Stimulated activated CD8-positive, alpha-beta memory T cell treated with anti-CD3 and anti-CD28 coated beads, Interleukin-7, amount 100 ng/mL, for 48 hours (primary cell): ENCODE measurements at regions not wholly inside any gene's neighbourhood (a gene's known extent, or its start where the extent isn't known, plus 50 kb on each side); places are given as distances from the start of the nearest gene placed in this dataset.

Experiments
- DNase-seq, 2 donors: peaks; one replicate each; pipeline ENCODE4 v3.0.0-alpha.2; 2020; ENCODE audit warnings: low read depth in 1 of 2; ENCODE audit errors: extremely low read depth in 1 of 2

DNA sequence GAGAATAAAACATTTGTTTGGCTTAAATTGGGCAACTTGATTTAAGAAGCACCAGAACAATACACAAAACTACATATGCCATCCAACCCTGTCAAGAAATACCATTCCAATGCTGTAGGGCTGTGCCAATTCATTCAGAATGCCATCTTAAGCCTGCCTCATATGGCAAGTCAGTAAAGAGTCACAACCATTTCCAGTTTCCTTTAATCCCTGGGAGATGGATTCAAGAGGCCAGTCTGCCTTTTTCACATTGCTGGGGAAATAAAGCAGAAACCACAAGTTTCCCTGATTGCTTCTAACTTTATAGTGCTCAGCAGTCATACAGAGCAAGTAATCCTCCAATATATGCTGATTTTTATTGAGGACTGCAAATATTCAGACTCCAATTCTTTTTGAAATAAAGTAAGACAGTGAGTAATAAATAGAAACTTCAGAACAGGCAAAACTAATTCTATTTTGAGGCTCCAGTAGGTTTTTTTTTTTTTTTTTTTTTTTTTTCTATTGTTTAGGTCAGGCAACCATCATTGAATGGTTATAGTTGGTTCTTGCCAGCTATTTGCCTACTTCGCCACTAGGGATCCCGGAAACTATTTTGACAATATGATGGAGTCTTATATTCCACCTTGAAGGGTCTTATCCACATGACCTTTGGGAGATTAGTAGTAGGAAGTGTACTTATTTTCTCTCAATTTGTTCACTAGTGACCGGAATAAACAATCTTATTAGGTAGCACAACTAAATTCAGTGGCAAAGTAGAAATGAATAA is 400.9 kb upstream of the MEF2C start:
- DNase-seq, result no peak

DNA sequence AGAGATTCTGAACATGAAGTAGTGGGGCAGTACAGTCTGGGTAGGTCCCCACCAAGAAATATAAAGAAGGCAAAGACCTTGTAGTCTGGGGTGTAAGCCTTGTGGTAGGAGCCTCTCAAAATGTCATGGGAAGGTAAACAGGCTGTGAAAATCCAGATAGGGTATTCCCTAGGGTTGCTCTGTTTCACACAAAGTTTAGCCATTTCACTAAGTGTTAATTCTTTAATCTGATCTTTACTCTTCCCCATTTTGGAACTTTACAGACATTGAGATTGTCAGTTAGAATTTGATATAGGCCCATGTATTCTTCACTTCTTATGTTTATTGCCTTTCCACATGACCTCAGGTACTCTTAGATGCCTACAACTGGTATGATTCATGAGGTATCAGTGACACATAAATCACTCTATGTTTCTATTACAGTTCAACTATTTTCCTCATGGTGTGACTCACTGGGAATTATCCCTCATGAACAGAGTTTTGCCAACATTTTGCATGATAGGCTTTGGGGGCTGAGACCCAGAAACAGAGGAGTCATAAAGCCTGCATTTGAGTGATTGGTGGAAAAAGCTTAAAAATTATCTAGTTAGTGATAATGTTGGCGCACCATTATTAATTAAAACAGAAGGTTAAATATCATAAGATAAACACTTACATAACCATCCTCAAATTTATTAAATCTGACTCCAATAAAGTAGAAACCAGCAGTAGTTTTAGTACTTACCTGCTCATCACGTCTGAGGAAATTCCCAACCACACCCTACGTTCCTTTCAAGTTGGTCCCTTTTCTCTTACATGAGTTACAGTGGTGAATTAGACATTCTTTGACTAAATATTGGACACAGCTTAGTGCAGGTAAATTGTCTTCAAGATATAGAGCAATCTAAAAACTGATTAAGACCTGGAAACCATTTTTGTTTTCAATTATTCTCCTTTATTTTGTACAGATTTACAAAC is 399.8 kb upstream of the MEF2C start:
- no peak for DNase-seq

DNA sequence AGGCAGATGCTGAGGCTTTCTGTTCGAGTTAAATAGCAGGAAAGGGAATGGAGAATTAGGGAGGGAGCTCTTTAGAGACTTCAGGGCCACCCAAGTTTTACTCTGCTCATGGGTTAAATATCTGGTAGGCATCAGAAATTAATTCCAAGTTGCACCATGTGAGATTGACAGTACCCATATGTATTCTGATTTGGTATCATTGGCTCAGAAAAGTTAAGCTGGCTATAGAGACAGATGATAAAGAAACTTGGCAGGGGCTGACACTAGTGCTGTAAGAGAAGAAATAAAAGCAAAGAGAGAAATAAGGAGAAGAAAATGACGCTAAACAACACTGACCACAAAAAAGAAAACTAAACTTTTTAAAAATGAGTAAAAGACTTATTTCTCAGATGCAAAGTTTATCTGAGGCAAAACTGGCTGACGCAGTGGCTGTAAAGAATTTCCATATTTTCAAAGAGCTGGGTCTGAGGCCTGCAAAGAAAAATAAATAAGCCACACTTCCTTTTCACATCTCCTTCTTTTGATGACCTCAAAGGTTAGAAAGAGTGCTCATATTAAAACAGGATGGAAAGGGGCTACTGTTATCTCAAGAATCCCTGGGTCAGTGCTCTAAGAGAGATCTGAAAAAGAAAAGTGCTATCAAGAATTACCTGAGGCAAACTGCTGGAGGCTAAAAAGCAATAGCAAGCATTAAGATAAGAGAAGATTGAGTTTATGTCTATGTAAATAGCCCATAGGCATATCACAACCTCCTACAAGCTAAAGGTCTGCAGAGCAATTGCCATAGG is 399.0 kb upstream of the MEF2C start:
- DNase-seq, result no peak

DNA sequence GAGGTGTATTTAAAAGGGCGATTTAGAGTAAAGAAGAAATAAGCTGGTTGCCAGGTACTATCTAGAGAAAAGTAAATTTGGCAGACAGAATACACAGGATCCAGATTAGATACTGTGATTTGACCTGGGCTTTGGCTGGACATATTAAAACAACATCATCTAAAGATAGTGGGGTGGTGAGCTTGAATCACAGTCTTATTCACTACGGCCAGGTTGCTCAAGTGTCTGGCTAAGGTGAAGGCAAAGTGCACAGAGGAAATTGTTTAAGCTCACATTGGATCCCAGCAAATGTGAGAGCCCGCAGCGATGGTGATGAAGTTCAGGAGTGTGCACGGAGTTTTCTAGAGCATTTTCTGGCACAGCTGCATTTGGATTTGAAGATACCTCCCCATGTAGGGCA is 398.2 kb upstream of the MEF2C start:
- DNase-seq, result no peak

DNA sequence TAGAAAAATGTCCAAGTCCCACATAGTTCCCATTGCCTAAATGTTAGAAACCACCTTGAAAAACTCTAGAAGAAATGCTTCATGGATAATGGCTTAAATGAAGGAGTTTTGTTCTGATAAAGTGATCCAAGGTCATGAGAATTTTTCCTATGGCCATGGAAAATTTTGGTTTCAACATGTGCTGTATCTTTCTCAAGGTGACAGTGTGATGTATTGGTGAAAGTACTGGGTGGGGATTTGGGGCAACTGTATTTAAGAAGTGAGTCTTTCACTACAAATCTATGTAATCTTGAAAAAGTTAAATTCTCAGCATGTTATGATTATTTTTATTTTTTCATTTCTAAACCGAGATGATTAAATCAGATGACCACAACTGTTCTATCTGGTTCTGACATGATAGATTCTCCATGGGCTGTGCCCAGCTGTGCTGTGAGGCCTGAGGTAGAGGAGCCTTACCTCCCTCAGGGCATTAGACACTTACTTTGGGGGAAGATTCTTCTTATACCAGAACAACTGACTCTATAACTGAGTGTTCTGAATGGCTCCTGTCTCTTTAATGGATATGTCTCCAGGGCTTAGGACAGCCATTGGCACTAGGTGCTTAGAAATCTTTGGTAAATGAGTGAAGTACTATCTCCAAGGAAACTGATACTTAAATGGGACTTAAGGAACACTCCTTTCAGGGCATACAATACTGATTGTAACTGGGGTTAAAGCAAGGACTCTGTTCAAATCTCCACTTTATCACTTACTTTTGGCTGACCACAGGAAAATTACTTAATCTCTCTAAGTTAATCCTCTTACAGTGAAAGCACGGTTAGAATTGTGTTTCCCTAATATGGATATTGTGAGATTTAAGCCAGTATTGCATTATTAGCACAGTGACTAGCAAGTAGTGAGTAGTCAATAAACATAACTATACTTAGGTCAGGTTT is 397.4 kb upstream of the MEF2C start:
- DNase-seq, result no peak

DNA sequence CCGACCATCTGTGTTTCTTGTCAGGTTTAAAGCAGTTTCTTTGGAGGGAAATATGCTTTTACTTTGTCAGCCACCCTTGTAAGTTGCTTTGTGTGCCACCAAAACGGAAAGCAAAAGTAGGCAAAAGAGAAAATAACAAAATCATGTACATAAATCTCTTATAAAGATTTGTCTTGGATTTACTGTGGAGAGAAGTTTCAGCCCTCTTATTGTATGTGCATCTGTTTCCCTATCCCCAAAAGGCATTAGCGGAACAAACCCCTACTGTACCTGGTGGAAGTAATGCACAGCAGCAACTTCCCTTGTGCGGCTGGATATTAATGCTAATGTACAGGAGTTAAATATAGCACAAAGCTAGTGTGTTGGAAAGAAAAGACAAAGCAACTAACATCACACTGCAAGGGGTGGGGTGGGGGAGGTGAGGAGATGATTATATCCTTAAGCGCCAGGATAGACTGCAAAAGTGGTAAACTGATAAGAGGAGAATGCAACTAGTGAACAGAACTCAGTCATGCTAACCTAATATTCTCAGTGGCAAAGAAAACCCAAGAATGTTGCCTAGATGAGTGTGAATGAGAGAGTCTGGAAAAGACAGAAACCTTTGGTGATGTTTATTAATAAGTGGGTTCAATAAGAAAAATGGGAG is 396.5 kb upstream of the MEF2C start:
- no peak for DNase-seq

DNA sequence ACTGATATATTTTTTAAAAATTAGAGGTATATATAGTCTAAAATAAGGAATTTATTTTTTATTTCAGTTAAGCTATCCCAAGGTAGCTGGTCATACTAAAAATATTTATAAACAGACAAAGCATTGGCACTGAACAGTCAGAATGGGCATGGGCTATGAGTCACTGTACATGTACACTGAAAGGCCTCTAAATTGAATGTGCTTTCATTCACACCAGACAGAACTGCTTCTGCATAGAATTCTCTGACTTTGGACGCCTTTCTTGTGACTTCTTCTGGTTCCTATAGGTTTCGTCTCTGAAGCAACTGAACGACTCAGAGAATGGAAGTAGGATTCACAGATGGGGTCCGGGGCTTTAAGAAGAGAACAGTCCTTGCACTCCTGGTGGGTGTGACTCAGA is 394.8 kb upstream of the MEF2C start:
- no peak for DNase-seq

DNA sequence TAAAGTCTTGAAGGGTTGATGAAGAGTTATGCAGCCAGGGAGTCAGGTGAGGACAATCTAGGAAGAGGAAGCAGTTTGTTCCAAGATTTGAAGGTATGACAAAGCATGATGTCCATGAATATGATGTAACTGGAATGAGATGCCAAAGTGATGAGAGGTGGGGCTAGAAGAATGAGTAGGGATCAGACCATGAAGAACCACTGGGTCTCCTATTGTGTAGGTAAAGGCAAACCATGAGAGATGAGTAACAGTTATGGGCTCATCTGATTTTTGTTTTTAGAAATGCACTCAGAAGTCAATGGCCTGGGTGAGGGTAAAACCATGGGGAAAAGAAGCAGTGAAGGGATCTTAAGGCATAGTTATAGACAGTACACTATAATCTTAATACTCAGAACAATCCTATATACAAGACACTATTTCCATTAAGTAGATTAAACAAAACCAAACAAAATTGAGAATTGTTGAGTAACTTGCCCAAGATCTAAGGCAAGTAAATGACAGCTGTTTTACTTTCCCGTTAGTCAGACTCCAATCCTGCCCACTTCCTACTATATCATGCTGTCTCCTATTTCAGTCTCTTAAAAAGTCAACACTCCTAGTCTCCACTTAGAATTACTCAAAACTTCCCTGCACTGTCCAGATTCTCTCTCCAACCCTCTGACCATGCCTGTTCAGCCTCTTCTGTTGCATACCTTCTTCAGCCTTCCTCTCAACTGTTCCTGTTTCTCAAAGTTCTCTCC is 393.8 kb upstream of the MEF2C start:
- DNase-seq, result no peak

DNA sequence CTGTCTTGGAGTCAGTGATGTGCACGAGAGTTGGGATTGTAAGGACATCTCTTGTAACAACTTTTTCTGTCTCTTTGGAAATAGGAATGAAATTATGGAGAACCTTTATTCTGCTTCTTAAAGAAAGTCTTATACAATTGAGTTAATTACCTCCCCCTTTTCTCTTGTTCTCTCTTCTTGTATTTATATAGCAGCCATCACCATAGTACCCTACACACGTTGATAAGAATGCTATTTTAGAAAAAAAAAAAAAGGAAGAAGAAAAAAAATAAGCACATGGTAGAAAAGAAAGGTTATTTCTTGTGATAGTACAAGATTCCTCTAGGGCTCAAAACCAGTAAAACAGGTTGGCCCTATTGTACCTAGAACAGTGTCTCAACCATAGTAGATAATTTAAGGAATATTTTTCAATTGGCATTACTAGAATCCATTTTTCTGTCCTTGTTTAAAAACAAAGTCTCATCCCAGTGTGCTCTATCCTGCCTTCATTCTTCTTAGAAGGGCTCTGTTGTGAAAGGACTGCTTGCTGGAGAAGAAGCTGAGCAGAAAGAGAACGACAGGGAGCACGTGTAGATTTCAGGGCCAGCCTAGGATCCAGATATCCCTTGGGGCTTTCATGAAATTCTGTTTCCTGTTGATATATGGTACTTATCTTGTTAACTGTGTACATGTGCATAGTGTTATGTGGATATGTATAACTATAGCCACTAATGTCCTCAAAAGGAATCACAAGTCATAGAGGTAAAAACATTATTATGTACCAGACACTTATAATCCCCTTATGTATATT is 392.3 kb upstream of the MEF2C start:
- no peak for DNase-seq

DNA sequence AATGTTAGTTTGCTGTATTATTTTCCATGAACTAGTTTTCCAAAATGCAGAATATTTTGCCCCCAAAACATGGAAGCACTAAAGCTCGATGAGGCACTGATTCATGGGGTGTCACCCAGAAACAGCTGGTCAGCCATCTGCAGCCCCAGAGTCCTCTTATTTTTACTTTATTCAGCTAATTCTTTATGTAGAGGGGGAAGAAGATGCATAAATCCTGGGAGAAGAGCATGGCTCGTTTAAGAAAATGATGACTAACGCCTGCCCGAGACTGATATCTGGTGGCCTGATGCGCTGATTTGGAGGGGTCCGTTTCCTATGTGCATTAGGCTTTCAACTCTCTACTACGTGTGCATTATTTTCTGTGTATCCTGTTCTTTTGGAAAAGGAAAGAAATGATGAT is 390.3 kb upstream of the MEF2C start:
- DNase-seq, result no peak

DNA sequence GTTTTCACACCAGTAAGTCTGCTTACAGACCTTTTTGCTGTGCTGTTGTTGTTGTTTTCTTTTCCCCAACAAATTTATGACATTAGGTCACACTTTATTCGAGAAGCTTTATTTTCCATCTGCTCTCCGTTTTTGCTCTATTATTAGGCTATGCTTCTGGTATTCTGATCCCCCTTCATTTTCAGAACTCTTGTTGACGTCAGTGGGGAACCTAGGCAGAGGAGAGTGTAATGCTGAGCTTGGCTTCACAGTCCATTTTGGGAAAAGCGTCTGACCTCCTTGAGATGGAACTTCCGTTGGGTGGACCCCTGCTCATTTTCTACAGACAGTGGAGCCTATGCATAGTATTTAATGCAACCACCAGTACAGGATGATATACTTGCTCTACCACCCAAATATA is 387.9 kb upstream of the MEF2C start:
- DNase-seq, result no peak

DNA sequence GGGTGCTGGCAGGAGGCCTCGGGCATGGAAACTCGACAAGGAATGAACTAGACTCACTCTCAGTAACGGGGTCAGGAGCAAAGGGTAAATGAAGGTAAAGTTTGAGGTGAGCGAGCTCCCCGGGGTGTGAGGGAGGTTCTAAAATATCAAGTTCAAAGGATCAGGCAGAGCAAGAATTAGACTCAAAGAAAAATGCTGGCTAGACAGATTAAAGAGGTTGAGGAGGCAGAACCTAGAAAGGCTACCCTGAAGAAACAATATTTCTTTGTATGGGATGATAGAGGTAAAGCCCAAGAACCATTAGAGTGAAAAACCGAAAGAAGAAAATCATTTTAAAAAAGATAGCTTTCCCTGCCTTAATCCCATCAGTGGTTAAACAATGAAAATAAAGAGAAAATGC is 386.7 kb upstream of the MEF2C start:
- DNase-seq, result no peak

DNA sequence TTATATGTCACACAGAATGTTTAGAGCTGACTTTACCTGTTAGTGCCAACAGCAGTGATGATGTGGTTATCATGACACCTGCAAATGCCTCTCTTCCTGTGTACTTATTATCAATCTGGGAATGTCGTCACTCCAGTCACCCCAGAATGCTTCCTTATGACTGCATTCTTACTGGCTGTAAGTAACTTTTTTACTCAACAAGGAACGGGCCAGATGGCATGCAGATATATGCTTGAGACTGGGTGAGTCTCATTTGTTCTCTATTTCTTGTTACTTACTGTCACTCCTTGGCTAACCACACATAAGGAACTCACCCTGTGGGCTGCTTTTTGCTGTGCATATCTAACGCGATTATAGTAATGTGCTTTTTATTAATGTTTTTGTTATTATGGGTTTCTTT is 385.5 kb upstream of the MEF2C start:
- no peak for DNase-seq

DNA sequence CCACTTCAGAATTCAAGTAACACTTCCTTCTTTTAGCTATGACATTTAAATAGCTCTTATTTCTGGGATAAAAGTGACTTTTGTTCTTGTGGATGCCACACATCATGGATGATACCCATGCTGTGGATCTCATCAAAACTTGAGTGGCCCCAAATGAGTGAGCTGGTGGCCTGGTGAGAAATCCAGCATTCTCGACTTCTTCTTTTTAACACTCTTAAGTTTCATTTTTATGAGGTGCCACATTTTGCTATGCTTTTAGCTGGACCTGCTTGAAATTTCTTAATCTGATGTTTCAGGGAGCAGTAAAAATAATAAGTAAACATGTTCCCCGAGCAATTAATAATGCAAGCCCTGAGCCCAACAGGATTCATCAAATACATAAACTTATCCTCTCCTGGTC is 384.8 kb upstream of the MEF2C start:
- DNase-seq, result no peak

DNA sequence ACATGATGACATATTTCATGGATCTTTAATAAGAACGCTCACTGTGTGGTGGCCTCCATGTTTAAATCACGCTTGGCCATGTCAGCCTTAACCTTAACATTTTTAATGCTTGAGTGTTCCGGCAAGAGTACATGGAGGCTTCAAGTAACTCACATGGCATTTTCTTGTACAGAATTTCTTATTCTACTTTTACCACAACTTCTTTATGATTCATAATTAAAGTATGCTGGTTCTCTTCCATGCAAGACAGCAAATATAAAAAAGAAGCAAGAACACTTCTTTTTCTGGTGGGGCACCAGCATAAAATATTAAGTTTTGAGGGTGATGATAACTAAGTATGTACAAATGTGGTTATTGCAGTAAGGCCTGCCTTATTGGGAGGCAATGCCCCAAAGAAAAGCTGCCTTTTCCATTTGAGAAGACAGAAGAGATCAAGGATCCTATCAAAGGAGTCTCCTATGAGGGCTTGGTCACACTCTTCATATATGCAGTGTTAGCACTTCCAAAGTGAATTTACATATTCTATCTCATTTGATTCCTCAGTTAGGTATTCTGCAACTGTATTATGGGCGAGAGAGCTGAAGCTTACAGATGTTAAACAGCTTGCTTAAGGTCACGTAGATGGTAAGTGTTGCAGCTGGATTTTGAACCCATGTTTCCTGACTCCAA is 382.7 kb upstream of the MEF2C start:
- DNase-seq, result no peak

DNA sequence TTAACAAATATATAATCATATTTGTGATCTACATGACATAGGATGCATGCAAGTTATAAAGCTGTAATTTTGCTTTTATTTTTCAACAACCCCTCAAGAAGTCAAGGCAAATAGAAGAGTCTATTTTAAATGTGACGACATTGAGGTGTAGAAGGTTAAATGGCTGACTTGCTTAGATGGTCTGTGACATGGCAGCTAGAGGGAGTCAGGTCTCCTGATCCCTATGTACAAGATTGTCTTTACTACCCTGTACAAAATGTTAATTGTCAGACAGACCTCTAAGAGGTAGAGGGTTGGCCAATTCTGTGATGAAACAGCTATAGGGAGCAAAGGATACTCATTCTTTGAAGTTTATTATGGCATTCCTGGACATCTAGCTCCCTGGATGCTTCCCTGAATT is 380.9 kb upstream of the MEF2C start:
- DNase-seq, result no peak

DNA sequence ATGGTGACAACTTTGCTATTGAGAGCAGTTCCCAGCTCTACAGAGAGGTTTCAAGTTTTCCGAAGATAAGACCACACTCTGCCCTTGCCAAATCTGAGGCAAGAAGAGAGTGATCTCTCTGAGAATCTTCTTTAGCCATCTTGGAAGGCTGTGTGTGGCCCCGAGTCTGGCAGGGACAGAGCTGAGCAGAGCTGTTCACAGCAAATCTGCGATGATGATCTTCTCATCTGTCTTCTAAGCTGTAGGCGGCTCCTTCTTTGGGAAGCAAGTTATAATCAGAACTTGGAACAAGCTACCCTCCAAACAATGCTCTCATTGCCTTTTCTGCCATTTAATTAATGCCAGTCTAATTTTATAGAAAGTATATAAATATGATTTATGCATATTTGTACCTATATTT is 379.0 kb upstream of the MEF2C start:
- no peak for DNase-seq

DNA sequence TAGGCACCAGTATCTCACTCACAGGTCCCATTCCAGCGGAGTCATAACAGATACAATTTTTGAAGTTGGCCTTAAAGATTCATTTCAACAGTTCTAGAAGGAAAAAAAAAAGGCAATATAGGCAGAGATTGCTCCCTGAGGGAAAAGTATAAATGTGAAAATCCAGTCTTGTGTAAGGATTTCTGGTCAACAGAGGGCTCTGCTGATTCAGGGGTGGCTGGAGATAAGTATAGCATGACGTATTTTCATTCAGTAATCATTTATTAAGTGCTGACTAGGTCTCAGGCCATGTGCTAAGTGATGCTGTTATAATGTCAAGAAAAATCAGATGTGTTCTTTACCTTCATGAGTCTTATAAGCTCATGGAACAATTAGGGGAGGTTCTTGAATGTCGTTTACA is 377.3 kb upstream of the MEF2C start:
- DNase-seq, result no peak
